Activated CD4-positive, alpha-beta T cell treated with anti-CD3 and anti-CD28 coated beads for 36 hours (primary cell): ENCODE measurements at regions not wholly inside any gene's neighbourhood (a gene's known extent, or its start where the extent isn't known, plus 50 kb on each side); places are given as distances from the start of the nearest gene placed in this dataset.
A peak's percentile ranks its signal among the peaks of the same experiment; 100 is the strongest.

Experiments
- ATAC-seq: fragments of 200-7000 bp; cut with Tn5 transposase; one replicate; pipeline ENCODE4 v1.10.0; 2021; ENCODE audit warnings: mild to moderate bottlenecking, moderate library complexity
- CTCF ChIA-PET: fragments of 350-600 bp; sonication (Branson Sonifier 250); formaldehyde crosslinking; loops from one replicate; lab custom pipeline; 2021; ENCODE audit warnings: antibody characterized with exemption; lab: Charles Lee
- POLR2A ChIA-PET: fragments of 350-600 bp; sonication (Branson Sonifier 250); formaldehyde crosslinking; loops from one replicate; lab custom pipeline; 2021; ENCODE audit warnings: antibody characterized with exemption, inconsistent platforms; lab: Charles Lee
- DNase-seq: peaks from one replicate; pipeline ENCODE4 v3.0.0-alpha.2; 2020
- H3K27ac Mint-ChIP-seq: one replicate; pipeline ENCODE4 v1.8.0; 2021; ENCODE audit warnings: mixed read lengths
- H3K27me3 Mint-ChIP-seq: one replicate; pipeline ENCODE4 v1.8.0; 2021; ENCODE audit warnings: mixed read lengths
- H3K36me3 Mint-ChIP-seq: one replicate; pipeline ENCODE4 v1.8.0; 2021; ENCODE audit warnings: low read depth, mixed read lengths
- H3K4me1 Mint-ChIP-seq: one replicate; pipeline ENCODE4 v1.8.0; 2021; ENCODE audit warnings: mixed read lengths
- H3K4me3 Mint-ChIP-seq: one replicate; pipeline ENCODE4 v1.8.0; 2021; ENCODE audit warnings: mild to moderate bottlenecking, moderate library complexity, mixed read lengths
- H3K9me3 Mint-ChIP-seq: one replicate; pipeline ENCODE4 v1.8.0; 2021; ENCODE audit warnings: low read depth, mixed read lengths
- intact Hi-C, 2 experiments: fragments of 100-400 bp; cut with DNase I in 1 of 2; cut with micrococcal nuclease in 1 of 2; formaldehyde crosslinking; loops; one replicate each; pipeline versions ENCODE4 v1.14.2 to v1.15.1; 2022 to 2024; cut with DNase I, micrococcal nuclease

- ATAC-seq, result no peak
These were observed 439.1 kb downstream of the TNS3 start for GRCh38 chr7:47142867-47143175.

GRCh38 chr7:47142169-47142866, 439.6 kb downstream of the TNS3 start:
- DNase-seq, result no peak
- peaks cover 26% of the 10 kb centered on the region for H3K27me3 Mint-ChIP-seq
- H3K27ac Mint-ChIP-seq, result no peak overlapping the region
- ChIA-PET POLR2A (no interaction called here), CTCF (no interaction called here)
- H3K9me3 Mint-ChIP-seq, result no peaks in the 10 kb centered on the region
- ATAC-seq, result no peak
- H3K4me1 Mint-ChIP-seq, result no peaks in the 10 kb centered on the region
- intact Hi-C loops, result no loop called here
- H3K36me3 Mint-ChIP-seq, result no peaks in the 10 kb centered on the region
- no peak overlapping the region for H3K4me3 Mint-ChIP-seq

More at GRCh38 chr7:47142867-47143175, 439.1 kb downstream of the TNS3 start:
- ChIA-PET CTCF (no interaction called here), POLR2A (no interaction called here)
- no peak for DNase-seq
- H3K27ac Mint-ChIP-seq, result no peak overlapping the region
- intact Hi-C loops, result no loop called here
- H3K9me3 Mint-ChIP-seq, result no peaks in the 10 kb centered on the region
- no peaks in the 10 kb centered on the region for H3K36me3 Mint-ChIP-seq
- H3K27me3 Mint-ChIP-seq, result peaks cover 26% of the 10 kb centered on the region
- H3K4me1 Mint-ChIP-seq, result no peaks in the 10 kb centered on the region
- no peak overlapping the region for H3K4me3 Mint-ChIP-seq

- POLR2A ChIA-PET, result no interaction called here
- peaks cover 9% of the 10 kb centered on the region for H3K27me3 Mint-ChIP-seq
- ATAC-seq (no peak), DNase-seq (no peak)
- CTCF ChIA-PET, result no interaction called here
- H3K4me3 Mint-ChIP-seq, result no peak overlapping the region
- no peaks in the 10 kb centered on the region for H3K36me3 Mint-ChIP-seq
- intact Hi-C loops, result no loop called here
- no peak overlapping the region for H3K27ac Mint-ChIP-seq
- no peaks in the 10 kb centered on the region for H3K4me1 Mint-ChIP-seq
- H3K9me3 Mint-ChIP-seq, result no peaks in the 10 kb centered on the region
These were observed 449.4 kb downstream of the TNS3 start for GRCh38 chr7:47132471-47132870.

GRCh38 chr7:47128700-47129099, 453.2 kb downstream of the TNS3 start:
- Mint-ChIP-seq H3K27ac (no peak overlapping the region), H3K36me3 (no peaks in the 10 kb centered on the region), H3K4me3 (no peak overlapping the region), H3K9me3 (no peaks in the 10 kb centered on the region), H3K27me3 (peaks cover 9% of the 10 kb centered on the region), H3K4me1 (no peaks in the 10 kb centered on the region)
- ChIA-PET POLR2A (no interaction called here), CTCF (no interaction called here)
- no peak for DNase-seq
- ATAC-seq, result no peak
- intact Hi-C loops, result no loop called here

GRCh38 chr7:47125529-47125928, 456.4 kb downstream of the TNS3 start:
- CTCF ChIA-PET, result no interaction called here
- POLR2A ChIA-PET, result no interaction called here
- Mint-ChIP-seq H3K9me3 (no peaks in the 10 kb centered on the region), H3K4me1 (no peaks in the 10 kb centered on the region), H3K36me3 (no peaks in the 10 kb centered on the region), H3K27ac (no peak overlapping the region), H3K4me3 (no peak overlapping the region), H3K27me3 (peaks cover 2% of the 10 kb centered on the region)
- ATAC-seq, result no peak
- no peak for DNase-seq
- intact Hi-C loops, result no loop called here

GRCh38 chr7:47119261-47119865, 462.5 kb downstream of the TNS3 start:
- no peak overlapping the region for H3K4me3 Mint-ChIP-seq
- ATAC-seq, result no peak
- H3K36me3 Mint-ChIP-seq, result no peaks in the 10 kb centered on the region
- H3K9me3 Mint-ChIP-seq, result no peaks in the 10 kb centered on the region
- CTCF ChIA-PET, result no interaction called here
- no peak overlapping the region for H3K27ac Mint-ChIP-seq
- H3K27me3 Mint-ChIP-seq, result peaks cover 3% of the 10 kb centered on the region
- POLR2A ChIA-PET, result no interaction called here
- intact Hi-C loops, result no loop called here
- DNase-seq, result no peak
- H3K4me1 Mint-ChIP-seq, result no peaks in the 10 kb centered on the region

GRCh38 chr7:47104206-47104549, 477.7 kb downstream of the TNS3 start:
- Mint-ChIP-seq H3K27ac (no peak overlapping the region), H3K4me1 (no peaks in the 10 kb centered on the region), H3K36me3 (no peaks in the 10 kb centered on the region), H3K27me3 (no peaks in the 10 kb centered on the region), H3K9me3 (no peaks in the 10 kb centered on the region), H3K4me3 (no peak overlapping the region)
- CTCF ChIA-PET, result no interaction called here
- ATAC-seq (no peak), DNase-seq (no peak)
- intact Hi-C loops, result no loop called here
- POLR2A ChIA-PET, result no interaction called here

- no peak for DNase-seq
- Mint-ChIP-seq H3K27ac (no peak overlapping the region), H3K27me3 (no peaks in the 10 kb centered on the region), H3K9me3 (no peaks in the 10 kb centered on the region), H3K36me3 (no peaks in the 10 kb centered on the region), H3K4me3 (no peak overlapping the region), H3K4me1 (no peaks in the 10 kb centered on the region)
- no peak for ATAC-seq
- POLR2A ChIA-PET, result no interaction called here
- CTCF ChIA-PET, result no interaction called here
- intact Hi-C loops, result no loop called here
These were observed 478.3 kb downstream of the TNS3 start for GRCh38 chr7:47103498-47104205.

GRCh38 chr7:47102331-47102841, 479.5 kb downstream of the TNS3 start:
- DNase-seq, result no peak
- ChIA-PET CTCF (interaction anchor here (1.0 kb wide), 1 partner anchor 1187 kb away, joined by 3 read pairs; no protein-coding TSS in a partner anchor), POLR2A (no interaction called here)
- Mint-ChIP-seq H3K27me3 (no peaks in the 10 kb centered on the region), H3K27ac (no peak overlapping the region), H3K4me3 (no peak overlapping the region), H3K36me3 (no peaks in the 10 kb centered on the region), H3K4me1 (no peaks in the 10 kb centered on the region), H3K9me3 (no peaks in the 10 kb centered on the region)
- ATAC-seq, result no peak
- intact Hi-C loops, result no loop called here

GRCh38 chr7:47100817-47101435, 481.0 kb downstream of the TNS3 start:
- Mint-ChIP-seq H3K4me1 (no peaks in the 10 kb centered on the region), H3K27me3 (no peaks in the 10 kb centered on the region), H3K9me3 (no peaks in the 10 kb centered on the region), H3K36me3 (no peaks in the 10 kb centered on the region), H3K4me3 (no peak overlapping the region), H3K27ac (no peak overlapping the region)
- ATAC-seq (no peak), DNase-seq (peak; percentile 32)
- POLR2A ChIA-PET, result no interaction called here
- intact Hi-C loops, result no loop called here
- CTCF ChIA-PET, result interaction anchor here (1.0 kb wide), 1 partner anchor 1183 kb away, joined by 3 read pairs; no protein-coding TSS in a partner anchor

GRCh38 chr7:47100148-47100816, 481.6 kb downstream of the TNS3 start:
- ChIA-PET POLR2A (no interaction called here), CTCF (interaction anchor here (1.0 kb wide), 1 partner anchor 1182 kb away, joined by 3 read pairs; no protein-coding TSS in a partner anchor)
- Mint-ChIP-seq H3K9me3 (no peaks in the 10 kb centered on the region), H3K4me3 (no peak overlapping the region), H3K4me1 (no peaks in the 10 kb centered on the region), H3K27ac (no peak overlapping the region), H3K36me3 (no peaks in the 10 kb centered on the region), H3K27me3 (no peaks in the 10 kb centered on the region)
- DNase-seq (no peak), ATAC-seq (no peak)
- intact Hi-C loops, result no loop called here
